GM23248 (cell line): ENCODE measurements at regions not wholly inside any gene's neighbourhood (a gene's known extent, or its start where the extent isn't known, plus 50 kb on each side); places are given as distances from the start of the nearest gene placed in this dataset.

Experiments
- EZH2 ChIP-seq: fragments of 200-600 bp; sonication (generic); IDR thresholded peaks from 2 replicates; pipeline ENCODE4 v1.6.1; 2018; ENCODE audit warnings: antibody characterized with exemption, mild to moderate bottlenecking; ENCODE audit not compliant: insufficient read depth, poor library complexity, severe bottlenecking
- EZH2phosphoT487 ChIP-seq: fragments of 200-600 bp; sonication (generic); IDR thresholded peaks from 2 replicates; pipeline ENCODE4 v1.6.1; 2018; ENCODE audit warnings: antibody characterized with exemption, moderate library complexity, mild to moderate bottlenecking, low read depth; ENCODE audit not compliant: insufficient read depth

- TF ChIP-seq EZH2 (no peak), EZH2phosphoT487 (no peak)
Observed at GRCh38 chr1:82386365-82387011, 585.8 kb downstream of the ADGRL2 start.
